K562 (cell line): ENCODE measurements at regions not wholly inside any gene's neighbourhood (a gene's known extent, or its start where the extent isn't known, plus 50 kb on each side); places are given as distances from the start of the nearest gene placed in this dataset.

Experiments used
- ATAC-seq: fragments of 200-7000 bp; cut with Tn5 transposase; 3 replicates; pipeline ENCODE4 v1.9.1; 2020; ENCODE audit warnings: moderate library complexity
- BruUV-seq: library from RNA; stranded (reverse); fragments of 400-500 nt; replicated peaks from 2 replicates; lab custom pipeline; 2021; lab: Mats Ljungman, UMichigan
- CTCF ChIA-PET: fragments of 300-600 bp; formaldehyde crosslinking; extraction: SDS; loops from one replicate; lab custom pipeline; 2021; ENCODE audit warnings: low intra/inter-chr PET ratio; lab: Yijun Ruan, JAX
- POLR2A ChIA-PET: fragments of 300-600, 350-650 bp; sonication (Branson Sonifier 250); formaldehyde crosslinking; extraction: SDS; loops from one replicate; lab custom pipeline; 2021; ENCODE audit warnings: antibody characterized with exemption, inconsistent platforms; lab: Yijun Ruan, JAX
- DNase-seq, 4 experiments: peaks; one replicate each; pipeline versions ENCODE4 v3.0.0 to v3.0.0-alpha.2; 2011 to 2018; ENCODE audit warnings: low spot score in 3 of 4, mixed read lengths in 3 of 4; ENCODE audit errors: extremely low read depth in 1 of 4
- FAIRE-seq: peaks from 2 replicates; lab custom pipeline; 2011; peaks lifted over from hg19 to GRCh38; lab: Jason Lieb, UNC
- H2AFZ ChIP-seq: 2 replicates; pipeline ENCODE4 v1.6.0; 2011; ENCODE audit warnings: low read depth, low read length, control low read depth, inconsistent platforms
- H3K27ac ChIP-seq: fragments of 200-600 bp; 3 replicates; pipeline ENCODE4 v1.8.0; 2011; ENCODE audit warnings: low read depth, mild to moderate bottlenecking, control low read depth, inconsistent platforms, low read length, moderate library complexity, mixed read lengths; ENCODE audit errors: extremely low read depth
- H3K27me3 ChIP-seq, 2 experiments: fragments of 300-600 bp in 1 of 2; 2 replicates in 1 of 2; 3 replicates in 1 of 2; pipeline versions ENCODE4 v1.6.0 to v1.8.0; 2011; ENCODE audit warnings: inconsistent platforms in 2 of 2, low read length in 2 of 2, mild to moderate bottlenecking in 1 of 2, mixed read lengths in 1 of 2, moderate library complexity in 1 of 2; ENCODE audit not compliant: control insufficient read depth in 2 of 2, insufficient read depth in 2 of 2
- H3K36me3 ChIP-seq: fragments of 300-600 bp; 3 replicates; pipeline ENCODE4 v1.8.0; 2011; ENCODE audit warnings: mild to moderate bottlenecking, low read length, inconsistent platforms; ENCODE audit not compliant: control insufficient read depth, insufficient read depth
- H3K4me1 ChIP-seq, 2 experiments: fragments of 200-600 bp in 1 of 2; replicated peaks in 1 of 2; 2 replicates in 1 of 2; 3 replicates in 1 of 2; pipeline versions ENCODE4 v1.5.1 to v1.8.0; 2011; ENCODE audit warnings: inconsistent platforms in 2 of 2, low read length in 2 of 2, mild to moderate bottlenecking in 1 of 2, mixed read lengths in 1 of 2, moderate library complexity in 1 of 2; ENCODE audit not compliant: control insufficient read depth in 2 of 2, insufficient read depth in 2 of 2
- H3K4me2 ChIP-seq: 2 replicates; pipeline ENCODE4 v1.6.1; 2011; ENCODE audit warnings: low read length, control low read depth, inconsistent platforms, mixed read lengths; ENCODE audit not compliant: insufficient read depth
- H3K4me3 ChIP-seq: fragments of 200-600 bp; sonication (generic), shearing (Covaris generic); 2 replicates; pipeline ENCODE4 v1.5.1; 2016; ENCODE audit warnings: control low read depth, inconsistent platforms
- H3K79me2 ChIP-seq: fragments of 200-600 bp; 3 replicates; pipeline ENCODE4 v1.8.0; 2011; ENCODE audit warnings: low read length, inconsistent platforms; ENCODE audit not compliant: control insufficient read depth, insufficient read depth
- H3K9ac ChIP-seq, 2 experiments: 2 replicates each; pipeline versions ENCODE4 v1.6.0 to v1.6.1; 2011; ENCODE audit warnings: low read depth in 2 of 2, low read length in 2 of 2, control low read depth in 1 of 2, inconsistent platforms in 1 of 2, mild to moderate bottlenecking in 1 of 2, mixed read lengths in 1 of 2; ENCODE audit not compliant: insufficient read depth in 1 of 2
- H3K9me1 ChIP-seq: one replicate; pipeline ENCODE4 v1.6.0; 2011; ENCODE audit warnings: inconsistent platforms, mild to moderate bottlenecking, low read length, moderate library complexity; ENCODE audit not compliant: control insufficient read depth, insufficient read depth
- H3K9me3 ChIP-seq: replicated peaks from 2 replicates; pipeline ENCODE4 v1.5.1; 2011; ENCODE audit warnings: low read depth, low read length, inconsistent platforms; ENCODE audit not compliant: control insufficient read depth, insufficient read depth
- H4K20me1 ChIP-seq: replicated peaks from 2 replicates; pipeline ENCODE4 v1.6.1; 2011; ENCODE audit warnings: low read length, inconsistent platforms, mixed read lengths; ENCODE audit not compliant: control insufficient read depth, insufficient read depth
- CBX5 ChIP-seq: IDR thresholded peaks from 2 replicates; pipeline ENCODE4 v1.6.1; 2014; ENCODE audit warnings: low read depth, borderline replicate concordance
- CEBPB ChIP-seq: fragments of 450-650 bp; IDR thresholded peaks from 2 replicates; pipeline ENCODE4 v1.6.1; 2016; ENCODE audit warnings: missing genetic modification characterization, missing compliant biosample characterization
- HLTF ChIP-seq: fragments of 450-650 bp; IDR thresholded peaks from 2 replicates; pipeline ENCODE4 v1.6.1; 2016
- KAT8 ChIP-seq: fragments of 450-650 bp; IDR thresholded peaks from 2 replicates; pipeline ENCODE4 v1.6.1; 2016; ENCODE audit warnings: low read depth, mild to moderate bottlenecking
- MTA2 ChIP-seq: fragments of 450-650 bp; IDR thresholded peaks from 2 replicates; pipeline ENCODE4 v1.6.1; 2016; ENCODE audit warnings: low read depth
- NFRKB ChIP-seq: fragments of 450-650 bp; IDR thresholded peaks from 2 replicates; pipeline ENCODE4 v1.6.1; 2016; ENCODE audit warnings: low read depth
- PHB ChIP-seq: fragments of 250-450 bp; sonication (Bioruptor Pico); IDR thresholded peaks from 2 replicates; pipeline ENCODE4 v1.5.0; 2021
- PHF21A ChIP-seq: fragments of 450-650 bp; IDR thresholded peaks from 2 replicates; pipeline ENCODE4 v1.6.1; 2017; ENCODE audit warnings: low read depth, borderline replicate concordance
- RAD51 ChIP-seq: fragments of 450-650 bp; IDR thresholded peaks from 2 replicates; pipeline ENCODE4 v1.7.1; 2016; ENCODE audit warnings: low read depth, mild to moderate bottlenecking, borderline replicate concordance
- SNRNP70 ChIP-seq: fragments of 200-400 bp; formaldehyde crosslinking; optimal IDR thresholded peaks from 2 replicates; pipeline ENCODE3; 2017; ENCODE audit warnings: low read depth, low read length
- WGBS: fragments of 100-300 bp; shearing (Covaris generic); methylation state at CpG from one replicate; pipeline ENCODE4 v1.1.6; 2016; ENCODE audit warnings: low coverage, mixed read lengths; ENCODE audit not compliant: insufficient coverage; ENCODE audit errors: missing lambda C conversion rate; 5-methylcytosine and 5-hydroxymethylcytosine counted together
- in situ Hi-C: fragments of 300-500 bp; cut with MboI; formaldehyde crosslinking; loops from 4 replicates; pipeline ENCODE4 v1.15.0; 2018; ENCODE audit warnings: inconsistent platforms, mixed read lengths
- intact Hi-C: fragments of 100-400 bp; cut with micrococcal nuclease; formaldehyde crosslinking; loops from 2 replicates; pipeline ENCODE4 v1.14.2; 2022
- TF ChIP-seq, protein P1 (sequence below): fragments of 250-450 bp; sonication (Bioruptor Pico); IDR thresholded peaks from 2 replicates; pipeline ENCODE4 v1.5.1; 2021; ENCODE audit warnings: mild to moderate bottlenecking
- TF ChIP-seq, protein P2 (sequence below): fragments of 200-400 bp; formaldehyde crosslinking; IDR thresholded peaks from 2 replicates; pipeline ENCODE4 v1.6.1; 2017; ENCODE audit warnings: mild to moderate bottlenecking, low read depth, low read length, moderate library complexity
- TF ChIP-seq, protein P3 (sequence below): sonication (generic); formaldehyde crosslinking; IDR thresholded peaks from 2 replicates; pipeline ENCODE4 v1.8.0; 2022; ENCODE audit warnings: missing genetic modification reagents, mild to moderate bottlenecking, borderline replicate concordance

DNA sequence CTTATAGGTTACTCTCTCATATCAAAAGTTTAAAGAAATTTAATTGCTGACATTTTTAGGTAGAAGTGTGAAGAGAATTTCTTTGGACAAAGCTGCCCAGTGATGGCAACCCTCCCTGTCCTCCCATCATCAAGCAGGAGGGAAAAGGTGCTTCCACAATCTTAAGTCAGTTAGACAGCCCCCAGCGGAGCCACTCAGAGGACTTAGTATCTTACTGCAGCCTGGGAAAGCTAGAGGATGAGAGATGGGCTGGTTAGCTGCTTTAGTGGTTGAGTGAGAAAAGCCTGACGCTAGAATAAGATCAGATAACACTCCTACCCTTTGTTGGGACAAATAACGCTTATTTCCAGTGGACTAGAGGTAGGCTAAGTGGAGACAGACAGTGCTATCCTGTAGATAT is 227.1 kb downstream of the RFPL4B start (continued):
- TF ChIP-seq PHF21A: no peak
- TF ChIP-seq PHB (CRISPR knock-in tag): no peak
- no peak for TF ChIP-seq CBX5
- TF ChIP-seq, all 486 proteins: peak for 0

DNA sequence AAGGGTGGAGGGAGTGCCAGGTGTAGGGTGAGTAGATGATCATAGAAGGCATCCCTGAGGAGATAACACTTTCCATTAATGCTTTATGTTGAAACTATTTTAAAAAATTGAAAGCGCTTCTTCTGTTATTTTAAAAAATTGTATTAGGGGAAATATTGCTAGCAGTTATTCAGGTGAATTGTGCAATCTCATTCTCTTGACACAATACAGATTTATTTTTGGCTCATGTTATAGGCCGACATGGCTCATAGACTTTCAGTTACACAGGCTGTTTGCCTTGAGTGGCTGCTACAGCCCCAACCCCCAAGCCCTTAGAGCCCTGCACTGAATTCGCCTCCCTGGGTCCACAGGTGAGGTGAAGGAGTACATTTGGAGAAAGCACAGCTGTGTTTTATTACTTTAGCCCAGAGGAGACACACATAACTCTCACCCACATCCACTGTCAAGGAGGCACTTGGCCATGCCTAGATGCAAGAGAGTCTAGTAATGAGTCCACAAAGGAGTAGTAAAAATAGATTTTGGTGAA is 228.2 kb downstream of the RFPL4B start:
- no peaks in the 10 kb centered on the region for H3K36me3 ChIP-seq
- FAIRE-seq (no peak), DNase-seq (no peak)
- ChIA-PET POLR2A (no interaction called here), CTCF (no interaction called here)
- H3K27me3 ChIP-seq: no peaks in the 10 kb centered on the region
- no peaks in the 10 kb centered on the region for H3K79me2 ChIP-seq
- H4K20me1 ChIP-seq: no peaks in the 10 kb centered on the region
- H3K4me3 ChIP-seq: no peak overlapping the region
- H3K9ac ChIP-seq: no peak overlapping the region
- in situ Hi-C loops: no loop called here
- no peak overlapping the region for H3K27ac ChIP-seq
- H3K9me1 ChIP-seq: no peaks in the 10 kb centered on the region
- no peak overlapping the region for H2AFZ ChIP-seq
- TF ChIP-seq HLTF (no peak), CEBPB (tag) (peak; percentile 30; the same call in 1 of the 2 replicates)
- TF ChIP-seq, all 486 proteins: peak for 1
- WGBS: 2% methylated on average over 3 of the region's 3 CpGs
- intact Hi-C loops: no loop called here
- ATAC-seq: no peak
- no peaks in the 10 kb centered on the region for H3K9me3 ChIP-seq
- H3K4me1 ChIP-seq: no peaks in the 10 kb centered on the region
- BruUV-seq: no TSS peak
- no peak overlapping the region for H3K4me2 ChIP-seq

DNA sequence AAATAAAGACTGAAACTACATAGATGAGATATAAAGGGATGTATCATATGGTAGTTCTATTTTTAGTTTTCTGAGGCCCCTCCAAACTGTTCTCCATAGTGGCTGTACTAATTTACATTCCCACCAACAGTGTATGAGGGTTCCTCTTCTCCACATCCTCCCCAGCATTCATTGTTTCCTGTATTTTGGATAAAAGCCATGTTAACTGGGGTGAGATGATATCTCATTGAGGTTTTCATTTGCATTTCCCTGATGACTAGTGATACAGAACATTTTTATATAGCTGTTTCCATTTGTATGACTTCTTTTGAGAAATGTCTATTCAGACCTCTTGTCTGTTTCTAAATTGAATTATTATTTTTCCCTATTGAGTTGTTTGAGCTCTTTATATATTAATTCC is 229.3 kb downstream of the RFPL4B start:
- DNase-seq (no peak), ATAC-seq (no peak), FAIRE-seq (no peak)
- Histone ChIP-seq H3K79me2 (no peaks in the 10 kb centered on the region), H3K9me1 (no peaks in the 10 kb centered on the region), H3K4me3 (no peak overlapping the region), H3K9ac (no peak overlapping the region), H4K20me1 (no peaks in the 10 kb centered on the region), H3K4me2 (no peak overlapping the region), H3K9me3 (no peaks in the 10 kb centered on the region), H3K4me1 (no peaks in the 10 kb centered on the region), H3K27ac (no peak overlapping the region), H3K36me3 (no peaks in the 10 kb centered on the region), H3K27me3 (no peaks in the 10 kb centered on the region), H2AFZ (no peak overlapping the region)
- intact Hi-C loops (no loop called here), in situ Hi-C loops (no loop called here)
- ChIA-PET POLR2A (no interaction called here), CTCF (no interaction called here)
- no TSS peak for BruUV-seq
- TF ChIP-seq, protein P1, sequence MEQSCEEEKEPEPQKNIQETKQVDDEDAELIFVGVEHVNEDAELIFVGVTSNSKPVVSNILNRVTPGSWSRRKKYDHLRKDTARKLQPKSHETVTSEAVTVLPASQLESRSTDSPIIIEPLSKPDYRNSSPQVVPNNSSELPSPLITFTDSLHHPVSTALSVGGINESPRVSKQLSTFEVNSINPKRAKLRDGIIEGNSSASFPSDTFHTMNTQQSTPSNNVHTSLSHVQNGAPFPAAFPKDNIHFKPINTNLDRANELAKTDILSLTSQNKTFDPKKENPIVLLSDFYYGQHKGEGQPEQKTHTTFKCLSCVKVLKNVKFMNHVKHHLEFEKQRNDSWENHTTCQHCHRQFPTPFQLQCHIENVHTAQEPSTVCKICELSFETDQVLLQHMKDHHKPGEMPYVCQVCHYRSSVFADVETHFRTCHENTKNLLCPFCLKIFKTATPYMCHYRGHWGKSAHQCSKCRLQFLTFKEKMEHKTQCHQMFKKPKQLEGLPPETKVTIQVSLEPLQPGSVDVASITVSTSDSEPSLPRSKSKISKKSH (CRISPR knock-in tag): no peak
- TF ChIP-seq, protein P2, sequence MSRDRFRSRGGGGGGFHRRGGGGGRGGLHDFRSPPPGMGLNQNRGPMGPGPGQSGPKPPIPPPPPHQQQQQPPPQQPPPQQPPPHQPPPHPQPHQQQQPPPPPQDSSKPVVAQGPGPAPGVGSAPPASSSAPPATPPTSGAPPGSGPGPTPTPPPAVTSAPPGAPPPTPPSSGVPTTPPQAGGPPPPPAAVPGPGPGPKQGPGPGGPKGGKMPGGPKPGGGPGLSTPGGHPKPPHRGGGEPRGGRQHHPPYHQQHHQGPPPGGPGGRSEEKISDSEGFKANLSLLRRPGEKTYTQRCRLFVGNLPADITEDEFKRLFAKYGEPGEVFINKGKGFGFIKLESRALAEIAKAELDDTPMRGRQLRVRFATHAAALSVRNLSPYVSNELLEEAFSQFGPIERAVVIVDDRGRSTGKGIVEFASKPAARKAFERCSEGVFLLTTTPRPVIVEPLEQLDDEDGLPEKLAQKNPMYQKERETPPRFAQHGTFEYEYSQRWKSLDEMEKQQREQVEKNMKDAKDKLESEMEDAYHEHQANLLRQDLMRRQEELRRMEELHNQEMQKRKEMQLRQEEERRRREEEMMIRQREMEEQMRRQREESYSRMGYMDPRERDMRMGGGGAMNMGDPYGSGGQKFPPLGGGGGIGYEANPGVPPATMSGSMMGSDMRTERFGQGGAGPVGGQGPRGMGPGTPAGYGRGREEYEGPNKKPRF: no peak
- TF ChIP-seq SNRNP70 (no peak), KAT8 (no peak), MTA2 (no peak), RAD51 (no peak), NFRKB (no peak)
- TF ChIP-seq, protein P3, sequence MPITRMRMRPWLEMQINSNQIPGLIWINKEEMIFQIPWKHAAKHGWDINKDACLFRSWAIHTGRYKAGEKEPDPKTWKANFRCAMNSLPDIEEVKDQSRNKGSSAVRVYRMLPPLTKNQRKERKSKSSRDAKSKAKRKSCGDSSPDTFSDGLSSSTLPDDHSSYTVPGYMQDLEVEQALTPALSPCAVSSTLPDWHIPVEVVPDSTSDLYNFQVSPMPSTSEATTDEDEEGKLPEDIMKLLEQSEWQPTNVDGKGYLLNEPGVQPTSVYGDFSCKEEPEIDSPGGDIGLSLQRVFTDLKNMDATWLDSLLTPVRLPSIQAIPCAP: no peak
